Neuronal stem cell (in vitro differentiated cells): ENCODE measurements at regions not wholly inside any gene's neighbourhood (a gene's known extent, or its start where the extent isn't known, plus 50 kb on each side); places are given as distances from the start of the nearest gene placed in this dataset.
"Not testable (repeated sequence)": the region's sequence is repeated elsewhere in the genome, so short reads cannot be mapped to it uniquely, and the experiment has no call there.

Experiments
- DNase-seq: peaks from one replicate; pipeline ENCODE4 v3.0.0-alpha.2; 2013; ENCODE audit warnings: low spot score
- H2AFZ ChIP-seq: one replicate; pipeline ENCODE4 v1.6.1; 2013; ENCODE audit warnings: mild to moderate bottlenecking, low read length, inconsistent platforms
- H2AK5ac ChIP-seq: 2 replicates; pipeline ENCODE4 v1.6.1; 2013; ENCODE audit warnings: low read depth, mild to moderate bottlenecking, inconsistent platforms, low read length, moderate library complexity, mixed read lengths
- H2BK120ac ChIP-seq: 2 replicates; pipeline ENCODE4 v1.6.1; 2013; ENCODE audit warnings: low read depth, mild to moderate bottlenecking, inconsistent platforms, low read length, moderate library complexity, mixed read lengths
- H2BK12ac ChIP-seq: one replicate; pipeline ENCODE4 v1.6.1; 2013; ENCODE audit warnings: low read length, inconsistent platforms
- H2BK15ac ChIP-seq: 2 replicates; pipeline ENCODE4 v1.6.1; 2013; ENCODE audit warnings: mild to moderate bottlenecking, low read length, inconsistent platforms, mixed read lengths
- H2BK5ac ChIP-seq: one replicate; pipeline ENCODE4 v1.6.1; 2013; ENCODE audit warnings: inconsistent platforms, mild to moderate bottlenecking, low read length, moderate library complexity
- H3K14ac ChIP-seq: one replicate; pipeline ENCODE4 v1.6.1; 2013; ENCODE audit warnings: low read length, inconsistent platforms
- H3K18ac ChIP-seq: 2 replicates; pipeline ENCODE4 v1.6.1; 2013; ENCODE audit warnings: low read length, inconsistent platforms
- H3K23ac ChIP-seq: 2 replicates; pipeline ENCODE4 v1.6.1; 2013; ENCODE audit warnings: low read depth, mild to moderate bottlenecking, mixed read lengths, low read length, inconsistent platforms; ENCODE audit not compliant: poor library complexity
- H3K27ac ChIP-seq: replicated peaks from 3 replicates; pipeline ENCODE4 v1.5.1; 2013; ENCODE audit warnings: low read length, inconsistent platforms
- H3K27me3 ChIP-seq, 3 experiments: 2 replicates each; pipeline ENCODE4 v1.6.1; 2013; ENCODE audit warnings: low read length in 3 of 3, mild to moderate bottlenecking in 2 of 3, inconsistent platforms in 1 of 3, low read depth in 1 of 3, mixed read lengths in 1 of 3, moderate library complexity in 1 of 3; ENCODE audit not compliant: control insufficient read depth in 3 of 3, insufficient read depth in 3 of 3
- H3K36me3 ChIP-seq, 2 donors: replicated peaks in 1 of 2; 2 replicates each; pipeline ENCODE4 v1.6.1; 2013; ENCODE audit warnings: low read length in 2 of 2; ENCODE audit not compliant: control insufficient read depth in 2 of 2, insufficient read depth in 2 of 2
- H3K4ac ChIP-seq: 2 replicates; pipeline ENCODE4 v1.6.1; 2013; ENCODE audit warnings: inconsistent platforms, mild to moderate bottlenecking, low read length, moderate library complexity
- H3K4me1 ChIP-seq, 2 donors: 1 replicate in 1 of 2; 2 replicates in 1 of 2; pipeline ENCODE4 v1.6.1; 2013; ENCODE audit warnings: low read length in 2 of 2, low read depth in 1 of 2; ENCODE audit not compliant: control insufficient read depth in 2 of 2, insufficient read depth in 1 of 2
- H3K4me2 ChIP-seq: one replicate; pipeline ENCODE4 v1.6.1; 2013; ENCODE audit warnings: mild to moderate bottlenecking, low read length, inconsistent platforms; ENCODE audit not compliant: insufficient read depth, poor library complexity, severe bottlenecking
- H3K4me3 ChIP-seq, 2 donors: 2 replicates each; pipeline ENCODE4 v1.5.1; 2013; ENCODE audit warnings: low read length in 2 of 2, mild to moderate bottlenecking in 2 of 2, inconsistent platforms in 1 of 2, moderate library complexity in 1 of 2
- H3K79me1 ChIP-seq: one replicate; pipeline ENCODE4 v1.6.1; 2013; ENCODE audit warnings: low read depth, mild to moderate bottlenecking, inconsistent platforms, low read length, moderate library complexity
- H3K9ac ChIP-seq: one replicate; pipeline ENCODE4 v1.6.1; 2013; ENCODE audit warnings: mild to moderate bottlenecking, low read depth, low read length, inconsistent platforms; ENCODE audit not compliant: poor library complexity
- H3K9me3 ChIP-seq, 2 donors: replicated peaks in 1 of 2; 2 replicates each; pipeline versions ENCODE3 to v1.6.1; 2013; ENCODE audit warnings: low read length in 2 of 2, mild to moderate bottlenecking in 2 of 2, inconsistent platforms in 1 of 2, low read depth in 1 of 2, mixed read lengths in 1 of 2, moderate library complexity in 1 of 2; ENCODE audit not compliant: control insufficient read depth in 2 of 2, insufficient read depth in 1 of 2
- H4K8ac ChIP-seq: one replicate; pipeline ENCODE4 v1.6.1; 2013; ENCODE audit warnings: low read depth, mild to moderate bottlenecking, inconsistent platforms, low read length, moderate library complexity
- H4K91ac ChIP-seq: one replicate; pipeline ENCODE4 v1.6.1; 2013; ENCODE audit warnings: low read length, low read depth, mild to moderate bottlenecking, inconsistent platforms; ENCODE audit not compliant: poor library complexity
- WGBS, 2 donors: extraction: QIAGEN DNeasy Blood & Tissue Kit; methylation state at CpG; one replicate each; pipeline ENCODE4 v1.1.7; 2013; ENCODE audit warnings: missing lambda C conversion rate in 2 of 2, mixed read lengths in 1 of 2; ENCODE audit not compliant: insufficient read length in 2 of 2, insufficient replicate concordance in 1 of 2; ENCODE audit errors: extremely low coverage in 2 of 2; 5-methylcytosine and 5-hydroxymethylcytosine counted together

- not testable (repeated sequence) for H3K18ac ChIP-seq, H2AK5ac ChIP-seq, H2AFZ ChIP-seq, H3K4me1 ChIP-seq, H3K79me1 ChIP-seq, H3K36me3 ChIP-seq, H3K14ac ChIP-seq, H3K27ac ChIP-seq, H3K4me3 ChIP-seq, H3K27me3 ChIP-seq, H3K9me3 ChIP-seq, H4K91ac ChIP-seq, H3K23ac ChIP-seq, H3K4me2 ChIP-seq, H2BK5ac ChIP-seq, H3K9ac ChIP-seq, H3K4ac ChIP-seq, H2BK12ac ChIP-seq, H2BK15ac ChIP-seq, DNase-seq, H4K8ac ChIP-seq, H2BK120ac ChIP-seq
Measured at GRCh38 chr5:21301205-21301604, 1313.2 kb upstream of the CDH18 start.

DNA sequence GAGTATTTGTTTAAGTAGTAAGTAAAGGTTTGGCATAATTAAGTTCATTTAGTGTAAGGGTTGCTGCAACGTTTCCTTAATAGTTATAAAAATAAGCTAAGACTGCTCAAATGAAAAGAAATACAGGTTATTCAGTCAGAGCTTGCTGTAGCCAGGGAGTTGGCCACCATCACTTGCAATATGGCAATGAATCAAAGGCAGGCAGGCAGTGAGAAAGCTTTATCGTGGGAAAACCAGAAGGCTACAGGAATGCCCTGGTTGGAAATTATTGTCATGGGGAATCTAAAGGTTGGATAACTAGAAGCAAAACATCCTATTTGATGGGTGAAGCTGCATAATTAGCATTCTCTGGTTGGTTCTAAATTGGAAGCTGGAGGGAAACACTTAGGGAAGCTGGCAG is 1286.4 kb upstream of the CDH18 start:
- not testable (repeated sequence) for H3K79me1 ChIP-seq, H4K8ac ChIP-seq, H2BK12ac ChIP-seq, H2AK5ac ChIP-seq, H2BK15ac ChIP-seq, H2BK120ac ChIP-seq, H3K27ac ChIP-seq, H3K9ac ChIP-seq, DNase-seq, H3K23ac ChIP-seq, H4K91ac ChIP-seq, H3K4me1 ChIP-seq, H3K4me2 ChIP-seq, H3K4me3 ChIP-seq, H3K36me3 ChIP-seq, H3K9me3 ChIP-seq, H3K14ac ChIP-seq, H3K18ac ChIP-seq, H2AFZ ChIP-seq, H3K27me3 ChIP-seq, H3K4ac ChIP-seq, H2BK5ac ChIP-seq
- no CpG with 5 or more reads among the region's 2 CpGs for WGBS, 2 donors

- H3K4me1 ChIP-seq: no peaks in the 10 kb centered on the region
- no peak overlapping the region for H4K8ac ChIP-seq
- no peak overlapping the region for H3K18ac ChIP-seq
- H3K36me3 ChIP-seq: no peaks in the 10 kb centered on the region
- DNase-seq: no peak
- H2BK15ac ChIP-seq: no peak overlapping the region
- H3K79me1 ChIP-seq: no peaks in the 10 kb centered on the region
- no peak overlapping the region for H2AFZ ChIP-seq
- no peak overlapping the region for H2BK12ac ChIP-seq
- H3K9me3 ChIP-seq: no peaks in the 10 kb centered on the region
- no peak overlapping the region for H2BK5ac ChIP-seq
- no peaks in the 10 kb centered on the region for H3K27me3 ChIP-seq
- no peak overlapping the region for H4K91ac ChIP-seq
- H3K27ac ChIP-seq: no peak overlapping the region
- no peak overlapping the region for H3K4me3 ChIP-seq
- H3K4ac ChIP-seq: no peak overlapping the region
- H3K4me2 ChIP-seq: no peak overlapping the region
- H3K23ac ChIP-seq: no peak overlapping the region
- no CpG with 5 or more reads among the region's 2 CpGs for WGBS, 2 donors
- no peak overlapping the region for H2AK5ac ChIP-seq
- no peak overlapping the region for H2BK120ac ChIP-seq
- no peak overlapping the region for H3K9ac ChIP-seq
- H3K14ac ChIP-seq: no peak overlapping the region
Measured at GRCh38 chr5:21263361-21263760, 1275.4 kb upstream of the CDH18 start.

DNA sequence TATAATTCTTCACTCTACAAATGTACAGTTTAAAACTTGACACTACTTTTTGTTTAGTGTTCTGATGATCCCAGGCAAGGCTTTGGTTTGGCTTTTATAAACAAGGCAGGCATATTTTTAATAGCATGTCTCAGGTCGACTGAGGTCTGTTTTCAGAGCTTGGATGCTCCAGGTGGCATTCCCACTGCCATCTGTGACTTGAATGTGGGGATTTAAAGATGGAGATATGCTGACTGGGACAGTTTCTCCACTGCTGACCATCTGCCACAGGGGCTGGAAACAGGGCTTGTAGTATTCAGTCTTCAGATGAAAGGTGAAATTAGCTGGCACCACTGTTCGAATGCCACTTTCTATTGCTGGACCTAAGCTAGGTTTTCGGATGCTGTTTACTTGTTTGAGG is 1266.2 kb upstream of the CDH18 start:
- Histone ChIP-seq H4K91ac (no peak overlapping the region), H3K18ac (no peak overlapping the region), H2BK12ac (no peak overlapping the region), H2BK120ac (no peak overlapping the region), H3K4me3 (no peak overlapping the region), H3K9ac (no peak overlapping the region), H2AK5ac (no peak overlapping the region), H2AFZ (no peak overlapping the region), H4K8ac (no peak overlapping the region), H2BK15ac (no peak overlapping the region), H3K79me1 (no peaks in the 10 kb centered on the region), H3K27ac (no peak overlapping the region), H3K9me3 (no peaks in the 10 kb centered on the region), H3K23ac (no peak overlapping the region), H3K14ac (no peak overlapping the region), H3K27me3 (no peaks in the 10 kb centered on the region), H3K4ac (no peak overlapping the region), H3K4me2 (no peak overlapping the region), H2BK5ac (no peak overlapping the region), H3K36me3 (no peaks in the 10 kb centered on the region), H3K4me1 (no peaks in the 10 kb centered on the region)
- no CpG with 5 or more reads among the region's 3 CpGs for WGBS, 2 donors
- no peak for DNase-seq
